ENCODE measurements at regions not wholly inside any gene's neighbourhood (a gene's known extent, or its start where the extent isn't known, plus 50 kb on each side); places are given as distances from the start of the nearest gene placed in this dataset.

GRCh38 chr20:22430746-22431168 is 153.6 kb downstream of the FOXA2 start:
- DNase-seq (ENCODE audit: low read depth) = no peak
- Histone ChIP-seq H3K36me3 (ENCODE audit: control insufficient read depth, insufficient read depth, low read length) (no peaks in the 10 kb centered on the region), H3K4me3 (ENCODE audit: low read depth, low read length) (no peak overlapping the region), H3K27me3 (ENCODE audit: control insufficient read depth, insufficient read depth, low read length) (no peaks in the 10 kb centered on the region)
- no peak for TF ChIP-seq CTCF (IDR thresholded peaks at IDR 0.05; ENCODE audit: insufficient read depth, low read length, poor library complexity, severe bottlenecking)

- no peak overlapping the region for H3K4me3 ChIP-seq (ENCODE audit: low read depth, low read length)
- TF ChIP-seq CTCF (IDR thresholded peaks at IDR 0.05; ENCODE audit: insufficient read depth, low read length, poor library complexity, severe bottlenecking) = no peak
- DNase-seq (ENCODE audit: low read depth) = no peak
- no peaks in the 10 kb centered on the region for H3K36me3 ChIP-seq (ENCODE audit: control insufficient read depth, insufficient read depth, low read length)
- H3K27me3 ChIP-seq (ENCODE audit: control insufficient read depth, insufficient read depth, low read length) = no peaks in the 10 kb centered on the region
Measured at GRCh38 chr20:22430154-22430745, 154.1 kb downstream of the FOXA2 start.

- no peak for DNase-seq (ENCODE audit: low read depth)
- TF ChIP-seq CTCF (IDR thresholded peaks at IDR 0.05; ENCODE audit: insufficient read depth, low read length, poor library complexity, severe bottlenecking) = no peak
- H3K4me3 ChIP-seq (ENCODE audit: low read depth, low read length) = no peak overlapping the region
- no peaks in the 10 kb centered on the region for H3K36me3 ChIP-seq (ENCODE audit: control insufficient read depth, insufficient read depth, low read length)
- H3K27me3 ChIP-seq (ENCODE audit: control insufficient read depth, insufficient read depth, low read length) = no peaks in the 10 kb centered on the region
Measured at GRCh38 chr20:22429175-22430153, 154.9 kb downstream of the FOXA2 start.

- no peak for DNase-seq (ENCODE audit: low read depth)
- no peak for TF ChIP-seq CTCF (IDR thresholded peaks at IDR 0.05; ENCODE audit: insufficient read depth, low read length, poor library complexity, severe bottlenecking)
- H3K4me3 ChIP-seq (ENCODE audit: low read depth, low read length) = no peak overlapping the region
- H3K36me3 ChIP-seq (ENCODE audit: control insufficient read depth, insufficient read depth, low read length) = no peaks in the 10 kb centered on the region
- H3K27me3 ChIP-seq (ENCODE audit: control insufficient read depth, insufficient read depth, low read length) = no peaks in the 10 kb centered on the region
Measured at GRCh38 chr20:22428051-22428450, 156.3 kb downstream of the FOXA2 start.

DNA sequence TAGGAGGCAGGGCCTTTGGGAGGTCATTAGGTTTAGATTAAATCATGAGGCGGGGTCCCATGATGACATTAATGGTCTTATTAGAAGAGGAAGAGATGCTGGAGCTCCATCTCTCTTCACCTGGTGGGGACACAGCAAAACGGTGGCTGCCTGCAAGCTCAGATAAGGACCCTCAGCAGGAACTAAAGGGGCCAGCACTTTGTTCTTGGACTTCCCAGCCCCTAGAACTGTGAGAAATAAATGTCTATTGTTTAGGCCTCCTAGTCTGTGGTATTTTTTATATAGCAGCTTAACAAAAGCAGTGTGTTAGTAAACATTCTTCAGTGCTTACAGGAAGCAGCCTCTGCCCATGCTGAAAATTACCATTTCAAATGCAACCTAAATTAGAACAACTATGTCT is 157.6 kb downstream of the FOXA2 start:
- no peaks in the 10 kb centered on the region for H3K36me3 ChIP-seq (ENCODE audit: control insufficient read depth, insufficient read depth, low read length)
- no peak overlapping the region for H3K4me3 ChIP-seq (ENCODE audit: low read depth, low read length)
- no peak for DNase-seq (ENCODE audit: low read depth)
- no peaks in the 10 kb centered on the region for H3K27me3 ChIP-seq (ENCODE audit: control insufficient read depth, insufficient read depth, low read length)
- no peak for TF ChIP-seq CTCF (IDR thresholded peaks at IDR 0.05; ENCODE audit: insufficient read depth, low read length, poor library complexity, severe bottlenecking)

Measured in kidney epithelial cell (primary cell).